Body of pancreas (tissue), 4 donors: ENCODE measurements at regions not wholly inside any gene's neighbourhood (a gene's known extent, or its start where the extent isn't known, plus 50 kb on each side); places are given as distances from the start of the nearest gene placed in this dataset.

Experiments used
- POLR2A ChIP-seq, 3 donors: fragments of 450-650 bp; IDR thresholded peaks; one replicate each; pipeline ENCODE4 v1.6.1; 2016; ENCODE audit warnings: antibody characterized with exemption in 3 of 3, mild to moderate bottlenecking in 2 of 3
- TF ChIP-seq, protein P1 (sequence below), 7 experiments: fragments of 450-650 bp in 4 of 7; fragments of 200-600 bp in 3 of 7; sonication (generic) in 3 of 7; IDR thresholded peaks; one replicate each; pipeline ENCODE4 v1.5.1; 2016 to 2019; ENCODE audit warnings: antibody characterized with exemption in 7 of 7

DNA sequence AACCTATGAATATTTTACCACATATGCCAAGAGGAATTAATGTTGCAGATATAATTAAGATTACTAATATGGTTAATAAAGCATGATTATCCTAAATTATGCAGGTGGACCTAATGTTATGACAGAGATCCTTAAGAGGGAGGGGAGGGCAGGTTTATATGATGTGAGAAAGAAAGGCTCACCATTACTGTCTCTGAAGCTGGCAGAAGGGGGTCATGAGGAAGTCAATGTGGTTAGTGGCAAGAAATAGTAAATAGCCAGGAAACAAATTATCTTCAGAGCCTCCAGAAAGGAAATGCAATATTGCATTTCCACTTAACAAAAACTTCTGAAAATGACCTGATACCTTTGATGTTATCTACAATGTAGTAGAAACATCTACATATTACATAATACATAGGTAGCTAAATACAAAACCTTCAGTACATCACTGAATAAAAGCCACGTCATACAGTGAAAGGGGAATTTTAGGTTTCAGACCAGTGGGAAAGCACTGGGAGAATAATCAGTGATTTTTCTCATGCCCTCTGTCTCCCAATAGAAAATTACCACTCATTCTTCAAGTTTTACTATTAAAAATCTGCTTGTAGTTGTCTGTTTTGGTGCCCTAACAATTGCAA, 609.2 kb downstream of the SPOCK3 start:
- TF ChIP-seq, protein P1, sequence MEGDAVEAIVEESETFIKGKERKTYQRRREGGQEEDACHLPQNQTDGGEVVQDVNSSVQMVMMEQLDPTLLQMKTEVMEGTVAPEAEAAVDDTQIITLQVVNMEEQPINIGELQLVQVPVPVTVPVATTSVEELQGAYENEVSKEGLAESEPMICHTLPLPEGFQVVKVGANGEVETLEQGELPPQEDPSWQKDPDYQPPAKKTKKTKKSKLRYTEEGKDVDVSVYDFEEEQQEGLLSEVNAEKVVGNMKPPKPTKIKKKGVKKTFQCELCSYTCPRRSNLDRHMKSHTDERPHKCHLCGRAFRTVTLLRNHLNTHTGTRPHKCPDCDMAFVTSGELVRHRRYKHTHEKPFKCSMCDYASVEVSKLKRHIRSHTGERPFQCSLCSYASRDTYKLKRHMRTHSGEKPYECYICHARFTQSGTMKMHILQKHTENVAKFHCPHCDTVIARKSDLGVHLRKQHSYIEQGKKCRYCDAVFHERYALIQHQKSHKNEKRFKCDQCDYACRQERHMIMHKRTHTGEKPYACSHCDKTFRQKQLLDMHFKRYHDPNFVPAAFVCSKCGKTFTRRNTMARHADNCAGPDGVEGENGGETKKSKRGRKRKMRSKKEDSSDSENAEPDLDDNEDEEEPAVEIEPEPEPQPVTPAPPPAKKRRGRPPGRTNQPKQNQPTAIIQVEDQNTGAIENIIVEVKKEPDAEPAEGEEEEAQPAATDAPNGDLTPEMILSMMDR (IDR thresholded peaks at IDR 0.05): no peak
- no peak for TF ChIP-seq POLR2A (IDR thresholded peaks at IDR 0.05)
